A549 (cell line): ENCODE measurements at regions not wholly inside any gene's neighbourhood (a gene's known extent, or its start where the extent isn't known, plus 50 kb on each side); places are given as distances from the start of the nearest gene placed in this dataset.

Experiments
- ATAC-seq, 2 experiments: fragments of 200-7000 bp in 1 of 2; fragments of >200 bp in 1 of 2; cut with Nextera tagmentation in 1 of 2; cut with Tn5 transposase in 1 of 2; 3 replicates each; pipeline versions ENCODE4 v1.8.0 to v1.9.1; 2018 to 2020; ENCODE audit warnings: mild to moderate bottlenecking in 1 of 2, moderate library complexity in 1 of 2
- CTCF ChIA-PET: fragments of 300-600 bp; sonication (Branson Sonifier 250); formaldehyde crosslinking; extraction: SDS; loops from one replicate; lab custom pipeline; 2021; ENCODE audit warnings: antibody characterized with exemption, inconsistent platforms; lab: Yijun Ruan, JAX
- POLR2A ChIA-PET: fragments of 350-600 bp; formaldehyde crosslinking; extraction: SDS; loops from one replicate; lab custom pipeline; 2021; ENCODE audit warnings: antibody characterized with exemption, inconsistent platforms; lab: Yijun Ruan, JAX
- DNase-seq, 2 experiments: peaks; one replicate each; pipeline versions ENCODE4 v3.0.0 to v3.0.0-alpha.2; 2011 to 2016; ENCODE audit warnings: low read depth in 1 of 2, low spot score in 1 of 2
- FAIRE-seq: peaks from 2 replicates; lab custom pipeline; 2011; peaks lifted over from hg19 to GRCh38; lab: Jason Lieb, UNC
- H3K27ac ChIP-seq, 2 experiments: fragments of >200 bp; sonication (Bioruptor Twin); formaldehyde crosslinking; 3 replicates each; pipeline ENCODE4 v1.5.1; 2016 to 2017
- H3K4me1 ChIP-seq: fragments of >200 bp; sonication (Bioruptor Twin); formaldehyde crosslinking; 3 replicates; pipeline ENCODE4 v1.6.1; 2016
- H3K4me2 ChIP-seq: fragments of >200 bp; sonication (Bioruptor Twin); formaldehyde crosslinking; 3 replicates; pipeline ENCODE4 v1.6.1; 2016
- H3K4me3 ChIP-seq: fragments of >200 bp; sonication (Bioruptor Twin); formaldehyde crosslinking; 3 replicates; pipeline ENCODE4 v1.5.1; 2016
- H3K9me3 ChIP-seq: fragments of >200 bp; sonication (Bioruptor Twin); formaldehyde crosslinking; 3 replicates; pipeline ENCODE4 v1.6.1; 2016
- BHLHE40 ChIP-seq: IDR thresholded peaks from 2 replicates; pipeline ENCODE4 v1.6.1; 2012; ENCODE audit warnings: low read depth, low read length, inconsistent platforms
- CBX2 ChIP-seq: fragments of 200-600 bp; sonication (generic); IDR thresholded peaks from 2 replicates; pipeline ENCODE4 v1.6.1; 2016; ENCODE audit warnings: low read depth, mild to moderate bottlenecking, borderline replicate concordance
- CEBPB ChIP-seq, 2 experiments: fragments of >200 bp in 1 of 2; sonication (Bioruptor Twin) in 1 of 2; formaldehyde crosslinking in 1 of 2; IDR thresholded peaks; 2 replicates each; pipeline ENCODE4 v1.6.1; 2012 to 2016
- CHD2 ChIP-seq: fragments of 150-350 bp; IDR thresholded peaks from 2 replicates; pipeline ENCODE4 v1.6.1; 2014; ENCODE audit warnings: low read length; ENCODE audit not compliant: partially characterized antibody
- CHD4 ChIP-seq: fragments of 200-600 bp; sonication (generic); IDR thresholded peaks from 2 replicates; pipeline ENCODE4 v1.6.1; 2016; ENCODE audit warnings: antibody characterized with exemption, mild to moderate bottlenecking, borderline replicate concordance
- E2F6 ChIP-seq: IDR thresholded peaks from 2 replicates; pipeline ENCODE4 v1.6.1; 2012; ENCODE audit warnings: low read depth, borderline replicate concordance
- EHF ChIP-seq: fragments of 250-450 bp; sonication (Bioruptor Pico); IDR thresholded peaks from 2 replicates; pipeline ENCODE4 v1.5.0; 2020; ENCODE audit warnings: mild to moderate bottlenecking
- EHMT2 ChIP-seq: fragments of 200-600 bp; sonication (generic); IDR thresholded peaks from 2 replicates; pipeline ENCODE4 v1.6.1; 2016; ENCODE audit warnings: antibody characterized with exemption, low read depth, mild to moderate bottlenecking, moderate library complexity
- ESRRA ChIP-seq: fragments of 150-350 bp; IDR thresholded peaks from 2 replicates; pipeline ENCODE4 v1.6.1; 2014; ENCODE audit warnings: mild to moderate bottlenecking, low read length, borderline replicate concordance
- FOSB ChIP-seq: fragments of 250-450 bp; sonication (Bioruptor Pico); IDR thresholded peaks from 2 replicates; pipeline ENCODE4 v1.5.0; 2020; ENCODE audit warnings: mild to moderate bottlenecking, moderate library complexity
- FOSL2 ChIP-seq, 2 experiments: fragments of 450-650 bp in 1 of 2; fragments of >200 bp in 1 of 2; sonication (Bioruptor Twin) in 1 of 2; formaldehyde crosslinking; IDR thresholded peaks; 2 replicates each; pipeline versions ENCODE4 v1.5.0 to v1.6.1; 2016 to 2020; ENCODE audit warnings: mild to moderate bottlenecking in 1 of 2, moderate library complexity in 1 of 2
- HEYL ChIP-seq: fragments of 250-450 bp; sonication (Bioruptor Pico); IDR thresholded peaks from 2 replicates; pipeline ENCODE4 v1.8.0; 2021; ENCODE audit warnings: mild to moderate bottlenecking, moderate library complexity
- HOXB13 ChIP-seq: fragments of 250-450 bp; sonication (Bioruptor Pico); IDR thresholded peaks from 2 replicates; pipeline ENCODE4 v1.5.0; 2020; ENCODE audit warnings: low read depth, mild to moderate bottlenecking, moderate library complexity
- KDM5A ChIP-seq: fragments of 200-600 bp; sonication (generic); IDR thresholded peaks from 2 replicates; pipeline ENCODE4 v1.6.1; 2016; ENCODE audit warnings: antibody characterized with exemption, mild to moderate bottlenecking
- MYC ChIP-seq: IDR thresholded peaks from 2 replicates; pipeline ENCODE4 v1.6.1; 2012; ENCODE audit warnings: mild to moderate bottlenecking, inconsistent platforms, low read length, improper control_type of control experiment, borderline replicate concordance
- NFE2L2 ChIP-seq: fragments of 150-350 bp; conservative IDR thresholded peaks from 2 replicates; pipeline ENCODE4 v1.6.1; 2014; ENCODE audit warnings: low read length
- PBX3 ChIP-seq: IDR thresholded peaks from 2 replicates; pipeline ENCODE4 v1.6.1; 2012
- RARB ChIP-seq: fragments of 250-450 bp; sonication (Bioruptor Pico); IDR thresholded peaks from 2 replicates; pipeline ENCODE4 v1.8.0; 2021; ENCODE audit warnings: mild to moderate bottlenecking, moderate library complexity
- RFX5 ChIP-seq: fragments of 450-650 bp; IDR thresholded peaks from 2 replicates; pipeline ENCODE4 v1.7.1; 2014; ENCODE audit warnings: antibody characterized with exemption, mild to moderate bottlenecking, moderate library complexity
- RNF2 ChIP-seq: fragments of 200-600 bp; sonication (generic); IDR thresholded peaks from 2 replicates; pipeline ENCODE4 v1.6.1; 2016; ENCODE audit warnings: low read depth, mild to moderate bottlenecking, antibody characterized with exemption, moderate library complexity, borderline replicate concordance
- SREBF2 ChIP-seq: fragments of 450-650 bp; IDR thresholded peaks from 2 replicates; pipeline ENCODE4 v1.6.1; 2014; ENCODE audit warnings: mild to moderate bottlenecking, moderate library complexity
- TFCP2L1 ChIP-seq: fragments of 250-450 bp; sonication (Bioruptor Pico); IDR thresholded peaks from 2 replicates; pipeline ENCODE4 v1.5.0; 2021; ENCODE audit warnings: mild to moderate bottlenecking
- ZC3H11A ChIP-seq: fragments of 450-650 bp; IDR thresholded peaks from 2 replicates; pipeline ENCODE4 v1.6.1; 2014; ENCODE audit warnings: antibody characterized with exemption, mild to moderate bottlenecking
- ZFP36 ChIP-seq: fragments of 450-650 bp; IDR thresholded peaks from 2 replicates; pipeline ENCODE4 v1.6.1; 2014; ENCODE audit warnings: borderline replicate concordance; ENCODE audit not compliant: partially characterized antibody
- ZNF302 ChIP-seq: fragments of 250-450 bp; sonication (Bioruptor Pico); IDR thresholded peaks from 2 replicates; pipeline ENCODE4 v1.9.0; 2021; ENCODE audit warnings: inconsistent platforms, mild to moderate bottlenecking, moderate library complexity
- ZSCAN20 ChIP-seq: fragments of 250-450 bp; sonication (Bioruptor Pico); IDR thresholded peaks from 2 replicates; pipeline ENCODE4 v1.8.0; 2022; ENCODE audit warnings: mild to moderate bottlenecking, moderate library complexity
- WGBS: methylation state at CpG from one replicate; pipeline ENCODE4 v1.1.6; 2017; ENCODE audit errors: missing lambda C conversion rate; 5-methylcytosine and 5-hydroxymethylcytosine counted together
- TF ChIP-seq, protein P1 (sequence below): fragments of >200 bp; sonication (Bioruptor Twin); formaldehyde crosslinking; IDR thresholded peaks from 2 replicates; pipeline ENCODE4 v1.6.1; 2016
- TF ChIP-seq, protein P2 (sequence below): IDR thresholded peaks from 2 replicates; pipeline ENCODE4 v1.6.1; 2012

- H3K27ac ChIP-seq = no peak overlapping the region
- DNase-seq (no peak), FAIRE-seq (no peak), ATAC-seq (no peak)
- H3K4me3 ChIP-seq = no peak overlapping the region
- CTCF ChIA-PET = no interaction called here
- H3K4me1 ChIP-seq = no peaks in the 10 kb centered on the region
- TF ChIP-seq, protein P1, sequence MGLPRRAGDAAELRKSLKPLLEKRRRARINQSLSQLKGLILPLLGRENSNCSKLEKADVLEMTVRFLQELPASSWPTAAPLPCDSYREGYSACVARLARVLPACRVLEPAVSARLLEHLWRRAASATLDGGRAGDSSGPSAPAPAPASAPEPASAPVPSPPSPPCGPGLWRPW = no peak
- no peak for TF ChIP-seq ESRRA
- H3K9me3 ChIP-seq = peaks cover 5% of the 10 kb centered on the region; the same call in 1 of the 3 replicates
- POLR2A ChIA-PET = no interaction called here
- no peak overlapping the region for H3K4me2 ChIP-seq
- WGBS = 57% methylated on average over 4 of the region's 4 CpGs
Measured at GRCh38 chr5:20655211-20655610, 667.2 kb upstream of the CDH18 start.

GRCh38 chr5:20654746-20655145 is 666.7 kb upstream of the CDH18 start:
- H3K4me2 ChIP-seq = no peak overlapping the region
- H3K27ac ChIP-seq = no peak overlapping the region
- TF ChIP-seq, protein P1 = no peak
- TF ChIP-seq CEBPB (IDR thresholded peaks at IDR 0.05) (no peak), EHMT2 (no peak), EHF (CRISPR knock-in tag) (no peak), CHD2 (no peak), E2F6 (no peak), ZFP36 (no peak), ZSCAN20 (CRISPR knock-in tag) (no peak), ZNF302 (CRISPR knock-in tag) (no peak), HOXB13 (CRISPR knock-in tag) (no peak), ZC3H11A (no peak), FOSL2 (IDR thresholded peaks at IDR 0.05) (no peak), FOSL2 (CRISPR knock-in tag; IDR thresholded peaks at IDR 0.05) (no peak), CBX2 (no peak), RNF2 (no peak), BHLHE40 (no peak), MYC (no peak), HEYL (CRISPR knock-in tag) (no peak), RARB (CRISPR knock-in tag) (no peak), KDM5A (no peak), RFX5 (no peak)
- peaks cover 5% of the 10 kb centered on the region; the same call in 1 of the 3 replicates for H3K9me3 ChIP-seq
- WGBS = 39% methylated on average over 2 of the region's 2 CpGs
- DNase-seq = no peak
- no peak overlapping the region for H3K4me3 ChIP-seq
- POLR2A ChIA-PET = no interaction called here
- H3K4me1 ChIP-seq = no peaks in the 10 kb centered on the region
- CTCF ChIA-PET = no interaction called here
- FAIRE-seq = no peak
- no peak for ATAC-seq

GRCh38 chr5:20654033-20654432 is 666.0 kb upstream of the CDH18 start:
- CTCF ChIA-PET = no interaction called here

More at GRCh38 chr5:20654033-20654432, 666.0 kb upstream of the CDH18 start:
- no peak for DNase-seq
- Histone ChIP-seq H3K27ac (no peak overlapping the region), H3K4me2 (no peak overlapping the region), H3K4me1 (no peaks in the 10 kb centered on the region), H3K4me3 (no peak overlapping the region), H3K9me3 (peaks cover 5% of the 10 kb centered on the region; the same call in 1 of the 3 replicates)
- no peak for FAIRE-seq
- ATAC-seq = no peak
- TF ChIP-seq, protein P2, sequence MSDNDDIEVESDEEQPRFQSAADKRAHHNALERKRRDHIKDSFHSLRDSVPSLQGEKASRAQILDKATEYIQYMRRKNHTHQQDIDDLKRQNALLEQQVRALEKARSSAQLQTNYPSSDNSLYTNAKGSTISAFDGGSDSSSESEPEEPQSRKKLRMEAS = no peak
- no peak for TF ChIP-seq CHD4
- TF ChIP-seq SREBF2 = no peak
- no peak for TF ChIP-seq TFCP2L1 (CRISPR knock-in tag)
- TF ChIP-seq NFE2L2 = no peak
- no peak for TF ChIP-seq PBX3
- TF ChIP-seq FOSB (CRISPR knock-in tag) = no peak
- WGBS = 31% methylated on average over 2 of the region's 2 CpGs
- POLR2A ChIA-PET = no interaction called here
